ENCODE measurements at regions not wholly inside any gene's neighbourhood (a gene's known extent, or its start where the extent isn't known, plus 50 kb on each side); places are given as distances from the start of the nearest gene placed in this dataset.

DNA sequence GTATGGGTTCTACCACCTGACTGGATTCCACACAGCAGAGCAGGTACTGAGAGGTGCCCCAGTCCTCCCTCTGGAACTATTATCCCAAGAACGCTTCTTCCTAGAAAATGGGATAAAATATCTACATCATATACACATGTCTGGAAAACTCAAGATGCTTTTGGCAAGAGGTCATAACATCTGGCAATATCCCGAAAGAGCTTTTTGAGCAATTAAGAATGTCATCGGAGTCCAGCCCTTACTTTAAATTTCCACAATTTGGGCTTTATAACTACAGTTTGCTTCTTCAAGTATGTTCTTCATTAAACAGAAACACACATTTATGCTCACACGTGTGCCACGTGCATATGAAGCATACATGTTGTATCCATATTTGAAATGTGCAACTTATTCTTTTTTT lies 365.9 kb upstream of the THBS1 start:
- TF ChIP-seq, protein P1, sequence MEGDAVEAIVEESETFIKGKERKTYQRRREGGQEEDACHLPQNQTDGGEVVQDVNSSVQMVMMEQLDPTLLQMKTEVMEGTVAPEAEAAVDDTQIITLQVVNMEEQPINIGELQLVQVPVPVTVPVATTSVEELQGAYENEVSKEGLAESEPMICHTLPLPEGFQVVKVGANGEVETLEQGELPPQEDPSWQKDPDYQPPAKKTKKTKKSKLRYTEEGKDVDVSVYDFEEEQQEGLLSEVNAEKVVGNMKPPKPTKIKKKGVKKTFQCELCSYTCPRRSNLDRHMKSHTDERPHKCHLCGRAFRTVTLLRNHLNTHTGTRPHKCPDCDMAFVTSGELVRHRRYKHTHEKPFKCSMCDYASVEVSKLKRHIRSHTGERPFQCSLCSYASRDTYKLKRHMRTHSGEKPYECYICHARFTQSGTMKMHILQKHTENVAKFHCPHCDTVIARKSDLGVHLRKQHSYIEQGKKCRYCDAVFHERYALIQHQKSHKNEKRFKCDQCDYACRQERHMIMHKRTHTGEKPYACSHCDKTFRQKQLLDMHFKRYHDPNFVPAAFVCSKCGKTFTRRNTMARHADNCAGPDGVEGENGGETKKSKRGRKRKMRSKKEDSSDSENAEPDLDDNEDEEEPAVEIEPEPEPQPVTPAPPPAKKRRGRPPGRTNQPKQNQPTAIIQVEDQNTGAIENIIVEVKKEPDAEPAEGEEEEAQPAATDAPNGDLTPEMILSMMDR (IDR thresholded peaks at IDR 0.05; ENCODE audit: low read depth, low read length): no peak
- no peak overlapping the region for H3K4me3 ChIP-seq (ENCODE audit: low read depth, low read length)

GRCh38 chr15:39216816-39217215 lies 364.1 kb upstream of the THBS1 start:
- no peak overlapping the region for H3K4me3 ChIP-seq (ENCODE audit: low read depth, low read length)
- TF ChIP-seq, protein P1 (IDR thresholded peaks at IDR 0.05; ENCODE audit: low read depth, low read length): no peak

DNA sequence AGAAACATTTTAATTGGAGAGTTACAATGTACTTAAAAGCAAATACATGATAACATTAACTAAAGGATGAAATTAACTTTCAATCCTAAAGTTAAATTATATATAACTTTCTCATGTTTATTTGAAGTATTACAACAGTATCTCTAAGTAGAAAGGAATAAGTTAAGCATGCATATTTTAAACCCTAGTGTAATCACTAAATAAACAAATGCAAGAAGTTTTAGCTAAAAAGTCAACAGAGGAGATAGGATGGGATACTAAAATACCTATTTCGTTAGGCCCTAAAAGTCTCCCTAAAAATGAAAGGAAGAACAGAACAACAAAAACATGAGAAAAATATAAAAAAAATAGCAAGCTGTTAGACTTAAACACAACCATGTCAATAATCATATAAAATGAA lies 361.3 kb upstream of the THBS1 start:
- TF ChIP-seq, protein P1 (IDR thresholded peaks at IDR 0.05; ENCODE audit: low read depth, low read length): no peak
- no peak overlapping the region for H3K4me3 ChIP-seq (ENCODE audit: low read depth, low read length)

GRCh38 chr15:39226169-39226937 lies 354.5 kb upstream of the THBS1 start:
- TF ChIP-seq, protein P1 (IDR thresholded peaks at IDR 0.05; ENCODE audit: low read depth, low read length): no peak
- no peak overlapping the region for H3K4me3 ChIP-seq (ENCODE audit: low read depth, low read length)

DNA sequence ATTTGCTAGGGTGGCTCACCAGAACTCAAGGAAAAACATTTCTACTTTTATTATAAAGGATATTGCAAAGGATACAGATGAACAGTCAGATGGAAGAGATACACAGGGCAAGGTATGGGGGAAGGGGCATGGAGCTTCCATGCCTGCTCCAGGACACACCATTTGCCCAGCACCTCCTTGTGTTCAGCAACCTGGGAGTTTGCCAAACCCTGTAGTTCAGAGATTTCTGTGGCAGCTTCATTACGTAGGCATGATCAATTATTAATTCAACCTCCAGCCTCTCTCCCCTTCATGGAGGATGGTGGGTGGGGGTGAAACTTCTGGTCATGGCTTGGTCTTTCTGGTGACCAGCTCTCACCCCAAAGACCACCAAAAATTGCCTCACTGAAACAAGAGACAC lies 353.9 kb upstream of the THBS1 start:
- TF ChIP-seq, protein P1 (IDR thresholded peaks at IDR 0.05; ENCODE audit: low read depth, low read length): no peak

GRCh38 chr15:39228889-39229288 lies 352.0 kb upstream of the THBS1 start:
- TF ChIP-seq, protein P1 (IDR thresholded peaks at IDR 0.05; ENCODE audit: low read depth, low read length): no peak

More for the DNA sequence above, 353.9 kb upstream of the THBS1 start:
- H3K4me3 ChIP-seq (ENCODE audit: low read depth, low read length): no peak overlapping the region

DNA sequence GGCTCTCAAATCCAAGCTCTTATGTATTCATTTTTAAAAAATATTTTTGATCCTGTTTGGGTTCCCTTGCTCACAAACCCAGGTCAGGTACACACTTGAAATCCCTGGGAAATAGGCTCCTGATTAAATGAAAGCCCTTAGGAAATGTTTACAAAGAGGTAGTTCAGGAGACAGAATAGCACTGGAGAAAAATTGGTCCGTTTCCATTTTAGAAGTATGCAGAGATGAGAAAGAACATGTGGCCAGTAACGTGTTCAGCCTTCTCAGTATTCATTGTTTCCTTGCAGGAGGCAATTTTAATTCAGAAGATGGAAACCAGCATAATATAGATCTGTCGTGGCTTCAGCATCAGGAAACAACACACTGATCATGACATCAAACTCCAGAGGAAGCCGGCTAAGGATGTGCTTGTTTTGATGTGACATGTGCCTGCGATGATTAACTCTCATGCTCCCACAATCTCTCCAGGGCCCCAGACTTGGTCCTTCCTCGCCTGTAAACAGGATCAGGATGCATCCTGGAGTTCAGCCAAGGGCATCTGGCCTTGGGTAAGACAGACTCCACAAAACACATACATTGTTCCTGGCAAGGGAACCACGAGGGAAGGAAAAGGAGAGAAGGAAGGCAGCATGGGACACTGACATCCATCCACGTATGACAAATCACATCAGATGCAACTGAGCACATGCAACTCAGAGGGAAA lies 350.5 kb upstream of the THBS1 start:
- no peak overlapping the region for H3K4me3 ChIP-seq (ENCODE audit: low read depth, low read length)
- TF ChIP-seq, protein P1 (IDR thresholded peaks at IDR 0.05; ENCODE audit: low read depth, low read length): no peak

More at GRCh38 chr15:39228889-39229288, 352.0 kb upstream of the THBS1 start:
- H3K4me3 ChIP-seq (ENCODE audit: low read depth, low read length): no peak overlapping the region

Measured in WI38 (cell line).